Breast epithelium (tissue), 3 donors: ENCODE measurements at regions not wholly inside any gene's neighbourhood (a gene's known extent, or its start where the extent isn't known, plus 50 kb on each side); places are given as distances from the start of the nearest gene placed in this dataset.

Source experiments
- POLR2A ChIP-seq: fragments of 450-650 bp; IDR thresholded peaks from one replicate; pipeline ENCODE4 v1.6.1; 2016; ENCODE audit warnings: antibody characterized with exemption, mild to moderate bottlenecking, moderate library complexity
- POLR2AphosphoS5 ChIP-seq, 3 donors: sonication (generic); formaldehyde crosslinking; IDR thresholded peaks; one replicate each; pipeline ENCODE4 v1.6.1; 2017; ENCODE audit warnings: antibody characterized with exemption in 3 of 3

DNA sequence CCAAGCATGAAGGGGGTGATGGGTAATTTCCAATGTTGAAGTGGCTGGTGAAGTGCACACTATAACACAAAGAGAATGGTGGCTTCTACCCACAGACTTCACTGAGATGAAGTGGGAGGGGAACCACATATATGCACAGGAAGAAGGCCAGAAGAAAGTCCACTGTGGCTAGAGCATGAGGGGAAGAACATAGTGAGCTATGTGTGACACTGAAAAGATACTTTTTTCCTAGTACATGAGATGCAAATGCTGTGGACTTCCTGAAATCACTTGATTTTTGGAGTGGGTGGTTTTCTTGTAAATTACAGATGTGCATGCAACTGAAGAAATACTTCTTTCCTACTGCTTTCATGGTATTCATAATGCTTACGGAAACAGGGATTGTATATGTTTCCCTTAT lies 115.6 kb upstream of the PHYHIPL start:
- TF ChIP-seq POLR2AphosphoS5 (IDR thresholded peaks at IDR 0.05), result no peak
- TF ChIP-seq POLR2A, result no peak
